Right cardiac atrium (tissue), 5 donors: ENCODE measurements at regions not wholly inside any gene's neighbourhood (a gene's known extent, or its start where the extent isn't known, plus 50 kb on each side); places are given as distances from the start of the nearest gene placed in this dataset.
"Not testable (repeated sequence)": the region's sequence is repeated elsewhere in the genome, so short reads cannot be mapped to it uniquely, and the experiment has no call there.

ENCODE experiments used
- ATAC-seq, 2 donors: fragments of 200-7000 bp; cut with Tn5 transposase; one replicate each; pipeline versions ENCODE4 v1.8.0 to v1.9.1; 2020; ENCODE audit warnings: moderate library complexity in 2 of 2, mild to moderate bottlenecking in 1 of 2
- DNase-seq, 3 donors: peaks; one replicate each; pipeline ENCODE4 v3.0.0-alpha.2; 2020
- H3K27ac ChIP-seq: one replicate; pipeline ENCODE4 v1.5.1; 2013; ENCODE audit warnings: mild to moderate bottlenecking, low read length, control low read depth, moderate library complexity
- H3K27me3 ChIP-seq: one replicate; pipeline ENCODE4 v1.6.1; 2013; ENCODE audit not compliant: control insufficient read depth, insufficient read depth
- H3K4me1 ChIP-seq: one replicate; pipeline ENCODE4 v1.6.1; 2013; ENCODE audit warnings: low read length; ENCODE audit not compliant: control insufficient read depth, insufficient read depth
- H3K4me3 ChIP-seq: one replicate; pipeline ENCODE4 v1.5.1; 2013; ENCODE audit warnings: low read length, control low read depth
- H3K9me3 ChIP-seq: one replicate; pipeline ENCODE4 v1.6.1; 2013; ENCODE audit warnings: low read length; ENCODE audit not compliant: control insufficient read depth
- WGBS: extraction: QIAGEN DNeasy Blood & Tissue Kit; methylation state at CpG from one replicate; pipeline ENCODE4 v1.1.7; 2013; 5-methylcytosine and 5-hydroxymethylcytosine counted together
- intact Hi-C, 4 donors: fragments of 100-400 bp; cut with DNase I; formaldehyde crosslinking; loops; one replicate each; pipeline versions ENCODE4 v1.11.0 to v1.14.0; 2022 to 2023
- donor health status: healthy with polysubstance abuse.
- donor health status: DM: no; HTN: yes; CAD: no.
- donor health status: DM: no; HTN: no; CAD: no.
- donor health status: DM: no; HTN: yes; CAD: no; lungs with severe emphysema.
- donor health status: DM: yes; HTN: yes; CAD: no.

- ATAC-seq: no peak
- WGBS: 87% methylated on average over 4 of the region's 4 CpGs
- H3K27ac ChIP-seq: no peak overlapping the region
- H3K4me1 ChIP-seq: no peaks in the 10 kb centered on the region
- intact Hi-C loops: no loop called here
- H3K4me3 ChIP-seq: no peak overlapping the region
- no peaks in the 10 kb centered on the region for H3K9me3 ChIP-seq
- no peaks in the 10 kb centered on the region for H3K27me3 ChIP-seq
- DNase-seq: no peak
These were observed 209.7 kb upstream of the SGO1 start for GRCh38 chr3:20395692-20396091.

- no peaks in the 10 kb centered on the region for H3K4me1 ChIP-seq
- no peak overlapping the region for H3K27ac ChIP-seq
- intact Hi-C loops: no loop called here
- ATAC-seq: no peak
- H3K4me3 ChIP-seq: no peak overlapping the region
- H3K9me3 ChIP-seq: no peaks in the 10 kb centered on the region
- no peaks in the 10 kb centered on the region for H3K27me3 ChIP-seq
- WGBS: 82% methylated on average over 4 of the region's 4 CpGs
- DNase-seq: no peak
These were observed 208.2 kb upstream of the SGO1 start for GRCh38 chr3:20394243-20394642.

GRCh38 chr3:20391644-20392043 is 205.6 kb upstream of the SGO1 start:
- H3K9me3 ChIP-seq: no peaks in the 10 kb centered on the region
- DNase-seq (no peak), ATAC-seq (no peak)
- no peaks in the 10 kb centered on the region for H3K4me1 ChIP-seq
- H3K4me3 ChIP-seq: no peak overlapping the region
- H3K27ac ChIP-seq: no peak overlapping the region
- intact Hi-C loops: no loop called here
- H3K27me3 ChIP-seq: no peaks in the 10 kb centered on the region
- WGBS: 78% methylated on average over 3 of the region's 3 CpGs

- no peaks in the 10 kb centered on the region for H3K9me3 ChIP-seq
- H3K27me3 ChIP-seq: no peaks in the 10 kb centered on the region
- no peak overlapping the region for H3K4me3 ChIP-seq
- WGBS: 66% methylated on average over 1 of the region's 1 CpG
- H3K27ac ChIP-seq: no peak overlapping the region
- H3K4me1 ChIP-seq: no peaks in the 10 kb centered on the region
- intact Hi-C loops: no loop called here
- ATAC-seq (no peak), DNase-seq (no peak)
These were observed 203.0 kb upstream of the SGO1 start for GRCh38 chr3:20388971-20389370.

GRCh38 chr3:20380295-20380694 is 194.3 kb upstream of the SGO1 start:
- WGBS: 12% methylated on average over 1 of the region's 1 CpG
- Histone ChIP-seq H3K4me1 (no peaks in the 10 kb centered on the region), H3K27ac (no peak overlapping the region), H3K27me3 (no peaks in the 10 kb centered on the region), H3K4me3 (no peak overlapping the region), H3K9me3 (no peaks in the 10 kb centered on the region)
- intact Hi-C loops: no loop called here
- no peak for ATAC-seq
- no peak for DNase-seq

- no peaks in the 10 kb centered on the region for H3K9me3 ChIP-seq
- no peak for ATAC-seq
- no peaks in the 10 kb centered on the region for H3K4me1 ChIP-seq
- no peaks in the 10 kb centered on the region for H3K27me3 ChIP-seq
- 38% methylated on average over 2 of the region's 2 CpGs for WGBS
- H3K27ac ChIP-seq: no peak overlapping the region
- intact Hi-C loops: no loop called here
- DNase-seq: no peak
- no peak overlapping the region for H3K4me3 ChIP-seq
These were observed 192.3 kb upstream of the SGO1 start for GRCh38 chr3:20378315-20378714.

GRCh38 chr3:20376665-20377217 is 190.7 kb upstream of the SGO1 start:
- no peak overlapping the region for H3K27ac ChIP-seq
- ATAC-seq (no peak), DNase-seq (no peak)
- H3K27me3 ChIP-seq: no peaks in the 10 kb centered on the region
- intact Hi-C loops: no loop called here
- no peak overlapping the region for H3K4me3 ChIP-seq
- no peaks in the 10 kb centered on the region for H3K4me1 ChIP-seq
- no peaks in the 10 kb centered on the region for H3K9me3 ChIP-seq

GRCh38 chr3:20375302-20375701 is 189.3 kb upstream of the SGO1 start:
- H3K4me1 ChIP-seq: no peaks in the 10 kb centered on the region
- no peaks in the 10 kb centered on the region for H3K27me3 ChIP-seq
- ATAC-seq (no peak), DNase-seq (no peak)
- intact Hi-C loops: no loop called here
- no peak overlapping the region for H3K4me3 ChIP-seq
- no peaks in the 10 kb centered on the region for H3K9me3 ChIP-seq
- no peak overlapping the region for H3K27ac ChIP-seq
- WGBS: 69% methylated on average over 2 of the region's 2 CpGs

- 93% methylated on average over 23 of the region's 23 CpGs for WGBS
- H3K9me3 ChIP-seq, H3K27me3 ChIP-seq, intact Hi-C loops, ATAC-seq, H3K4me3 ChIP-seq, H3K27ac ChIP-seq, H3K4me1 ChIP-seq: not testable (repeated sequence)
- peak in 1 of 3 donors; percentile 42 for DNase-seq
These were observed 184.5 kb upstream of the SGO1 start for GRCh38 chr3:20370273-20371063.

- no peak overlapping the region for H3K4me3 ChIP-seq
- ATAC-seq (no peak), DNase-seq (no peak)
- 88% methylated on average over 3 of the region's 3 CpGs for WGBS
- intact Hi-C loops: no loop called here
- H3K27ac ChIP-seq: no peak overlapping the region
- H3K27me3 ChIP-seq: no peaks in the 10 kb centered on the region
- no peaks in the 10 kb centered on the region for H3K9me3 ChIP-seq
- no peaks in the 10 kb centered on the region for H3K4me1 ChIP-seq
These were observed 175.0 kb upstream of the SGO1 start for GRCh38 chr3:20361000-20361399.

GRCh38 chr3:20353286-20353685 is 167.3 kb upstream of the SGO1 start:
- ATAC-seq: no peak
- H3K9me3 ChIP-seq: no peaks in the 10 kb centered on the region
- no peak for DNase-seq
- intact Hi-C loops: no loop called here
- no peak overlapping the region for H3K27ac ChIP-seq
- 93% methylated on average over 1 of the region's 1 CpG for WGBS
- no peaks in the 10 kb centered on the region for H3K27me3 ChIP-seq
- H3K4me3 ChIP-seq: no peak overlapping the region
- no peaks in the 10 kb centered on the region for H3K4me1 ChIP-seq
